Hindlimb muscle (tissue), 1 donor: ENCODE measurements at regions not wholly inside any gene's neighbourhood (a gene's known extent, or its start where the extent isn't known, plus 50 kb on each side); places are given as distances from the start of the nearest gene placed in this dataset.
"Not testable (repeated sequence)": the region's sequence is repeated elsewhere in the genome, so short reads cannot be mapped to it uniquely, and the experiment has no call there.

Experiments
- DNase-seq: peaks from one replicate; pipeline ENCODE4 v3.0.0-alpha.2; 2013

DNA sequence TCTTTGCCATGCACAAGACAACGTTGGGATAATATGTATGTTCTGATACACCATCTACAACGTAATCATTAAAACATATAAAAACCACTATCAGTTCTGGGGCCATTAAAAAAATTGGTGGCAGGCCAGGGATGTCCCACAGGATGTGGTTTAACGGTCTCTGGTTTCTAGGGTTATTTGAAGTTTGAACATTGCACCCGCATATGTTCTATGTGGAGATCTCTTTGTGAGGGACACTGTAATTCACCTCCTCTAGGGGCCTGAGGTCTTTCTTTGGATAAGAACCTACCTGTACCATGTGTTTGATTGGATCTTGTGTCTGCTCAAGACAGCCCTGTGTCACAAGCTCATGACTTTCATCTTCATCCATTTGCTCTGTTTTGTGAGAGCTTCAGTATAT, 73.2 kb downstream of the GGTLC2 start:
- no peak for DNase-seq

DNA sequence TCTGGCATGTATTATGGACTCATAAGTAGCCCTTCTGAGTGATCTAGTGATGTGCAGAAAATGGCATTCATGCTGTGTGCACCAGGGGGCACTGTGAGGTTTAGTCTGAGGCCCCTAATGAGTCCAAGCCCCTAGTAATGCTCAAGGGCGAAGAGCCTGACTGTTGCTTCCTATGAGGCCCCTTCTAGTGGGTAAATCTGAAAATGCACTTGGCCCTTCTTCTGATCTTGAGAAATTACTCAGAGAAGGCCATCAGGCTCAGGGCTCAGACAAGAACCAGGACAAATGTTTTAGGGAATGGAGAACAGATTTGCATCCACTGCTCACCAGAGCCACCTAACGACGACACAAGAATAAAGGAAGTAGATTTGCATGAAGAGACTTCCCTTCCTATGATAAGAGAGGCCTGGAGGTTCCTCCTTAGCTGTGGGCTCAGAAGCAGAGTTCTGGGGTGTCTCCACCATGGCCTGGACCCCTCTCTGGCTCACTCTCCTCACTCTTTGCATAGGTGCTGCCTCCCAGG, 75.8 kb downstream of the GGTLC2 start:
- peak; percentile 20 for DNase-seq

DNA sequence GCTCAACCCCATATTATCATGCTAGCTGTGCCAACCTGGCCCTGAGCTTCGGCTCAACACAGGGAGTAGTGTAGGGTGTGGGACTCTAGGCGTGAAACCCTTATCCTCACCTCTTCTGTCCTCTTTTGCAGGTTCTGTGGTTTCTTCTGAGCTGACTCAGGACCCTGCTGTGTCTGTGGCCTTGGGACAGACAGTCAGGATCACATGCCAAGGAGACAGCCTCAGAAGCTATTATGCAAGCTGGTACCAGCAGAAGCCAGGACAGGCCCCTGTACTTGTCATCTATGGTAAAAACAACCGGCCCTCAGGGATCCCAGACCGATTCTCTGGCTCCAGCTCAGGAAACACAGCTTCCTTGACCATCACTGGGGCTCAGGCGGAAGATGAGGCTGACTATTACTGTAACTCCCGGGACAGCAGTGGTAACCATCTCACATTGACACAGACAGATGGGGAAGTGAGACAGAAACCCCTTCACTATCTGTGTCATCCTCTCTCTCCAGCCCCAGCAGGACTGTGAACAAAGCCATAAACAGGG, 76.4 kb downstream of the GGTLC2 start:
- no peak for DNase-seq

DNA sequence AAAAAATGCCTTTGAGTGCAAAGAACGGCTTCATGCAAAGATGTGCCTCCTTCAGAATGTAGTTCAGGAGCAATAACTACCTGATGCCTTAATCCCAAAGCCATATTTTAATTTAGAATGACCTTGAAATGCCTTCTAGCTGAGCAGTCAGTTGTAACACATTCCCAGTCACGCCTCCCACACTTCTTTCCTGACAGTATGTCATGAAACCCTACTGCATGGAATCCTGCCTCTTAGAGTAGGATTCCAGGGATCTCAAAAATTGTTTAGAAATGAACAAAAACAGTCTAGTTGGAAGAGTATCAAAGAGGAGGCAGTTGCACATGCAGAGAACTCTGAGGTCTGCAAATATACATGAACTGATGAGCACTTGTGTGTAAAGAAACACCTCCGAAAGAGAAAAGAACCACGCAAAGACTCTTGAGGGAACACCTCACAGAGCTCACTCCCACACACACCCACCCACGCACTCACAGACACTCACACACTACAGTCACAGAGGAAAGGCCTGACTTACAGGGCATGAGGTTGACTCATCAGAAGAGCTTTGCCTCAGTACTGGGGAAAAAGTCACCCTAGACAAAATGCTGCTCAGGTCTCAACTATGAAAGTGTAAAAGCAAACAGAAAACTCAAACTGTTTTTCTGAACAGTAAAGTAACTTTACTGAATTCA, 77.4 kb downstream of the GGTLC2 start:
- no peak for DNase-seq

DNA sequence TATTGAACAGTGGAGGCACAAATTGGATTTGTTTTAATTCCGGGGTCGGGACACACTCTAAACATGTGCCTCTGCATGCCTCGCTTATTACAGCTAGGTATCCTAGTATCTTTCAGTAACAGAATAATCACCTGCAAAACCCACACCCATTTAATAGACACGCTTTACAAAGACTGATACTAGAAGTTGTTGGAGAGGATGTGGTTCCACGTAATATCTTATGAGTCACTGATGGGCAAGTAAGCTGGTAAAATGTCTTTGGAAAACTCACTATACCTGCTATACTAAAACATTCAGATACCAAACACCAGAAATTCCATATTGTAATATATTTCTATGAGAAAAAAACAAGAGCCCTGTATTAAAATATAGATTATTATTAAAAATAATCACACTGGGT, 84.0 kb downstream of the GGTLC2 start:
- DNase-seq, result no peak

DNA sequence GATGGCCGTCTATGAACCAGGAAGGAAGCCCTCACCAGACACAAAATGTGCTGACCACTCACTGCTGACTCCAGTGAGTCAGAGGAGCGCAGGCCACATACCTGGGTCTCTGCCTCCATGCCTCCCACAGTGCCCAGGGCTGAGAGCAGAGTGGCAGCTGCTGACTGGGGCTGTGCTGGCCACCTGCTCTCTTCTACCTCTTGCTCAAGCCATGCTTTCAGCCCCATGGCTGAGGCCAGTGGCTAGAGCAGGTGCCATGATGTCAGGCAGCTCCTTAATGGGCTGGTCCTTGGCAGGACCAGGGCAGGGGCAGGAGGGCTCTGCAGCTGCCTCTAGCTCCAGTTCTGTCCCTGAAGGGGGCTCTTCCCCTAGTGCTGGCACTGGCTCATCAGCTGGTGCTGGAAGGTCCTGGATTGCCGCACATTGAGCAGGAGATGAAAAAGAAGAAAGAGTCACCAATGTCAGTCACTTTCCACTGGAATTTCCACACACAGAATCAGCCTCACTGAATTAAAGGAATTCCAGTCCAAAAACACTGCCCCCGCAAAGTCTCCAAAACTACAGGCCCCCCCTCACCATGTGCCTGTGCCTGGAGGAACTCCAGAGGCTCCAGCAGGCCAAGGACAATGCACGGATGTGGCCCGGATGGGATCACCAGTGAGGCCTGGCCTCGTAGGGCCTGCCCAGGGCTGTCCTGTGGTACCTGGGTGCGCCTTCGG, 86.4 kb downstream of the GGTLC2 start:
- no peak for DNase-seq

DNA sequence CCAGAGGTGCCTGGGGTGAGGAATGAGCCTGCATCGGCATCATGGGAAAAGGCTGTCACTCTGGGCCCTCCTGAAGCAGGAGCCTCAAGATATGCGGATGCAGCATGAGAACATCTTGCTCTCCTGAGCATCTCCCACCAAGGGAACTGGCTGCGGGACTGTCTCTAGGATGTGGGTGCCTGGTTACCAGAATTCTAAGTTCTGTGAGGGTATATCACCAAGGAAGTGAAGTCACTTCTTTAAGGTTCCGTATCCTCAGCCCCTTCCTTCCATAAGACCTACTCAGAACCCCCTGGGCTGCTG, 86.9 kb downstream of the GGTLC2 start:
- DNase-seq, result no peak

DNA sequence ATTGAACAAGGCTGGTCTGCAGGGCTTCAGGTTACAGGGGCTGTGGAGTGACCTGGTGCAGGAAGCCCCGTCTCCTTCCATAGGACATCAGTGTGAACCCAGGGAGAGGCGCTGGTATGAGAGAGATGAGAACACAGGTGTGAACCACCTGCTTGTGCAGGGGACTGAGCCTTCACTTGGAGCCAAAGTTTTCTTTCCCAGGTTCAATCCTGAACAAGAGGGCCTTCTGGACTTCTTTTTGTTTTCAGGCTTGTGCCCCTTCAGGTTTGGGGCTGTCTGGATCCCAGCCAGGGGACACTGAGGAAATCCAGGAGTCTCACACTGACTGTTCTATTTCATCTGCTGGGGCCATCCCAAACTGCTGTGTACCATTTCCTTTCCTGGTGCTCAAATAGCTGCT, 88.6 kb downstream of the GGTLC2 start:
- not testable (repeated sequence) for DNase-seq

DNA sequence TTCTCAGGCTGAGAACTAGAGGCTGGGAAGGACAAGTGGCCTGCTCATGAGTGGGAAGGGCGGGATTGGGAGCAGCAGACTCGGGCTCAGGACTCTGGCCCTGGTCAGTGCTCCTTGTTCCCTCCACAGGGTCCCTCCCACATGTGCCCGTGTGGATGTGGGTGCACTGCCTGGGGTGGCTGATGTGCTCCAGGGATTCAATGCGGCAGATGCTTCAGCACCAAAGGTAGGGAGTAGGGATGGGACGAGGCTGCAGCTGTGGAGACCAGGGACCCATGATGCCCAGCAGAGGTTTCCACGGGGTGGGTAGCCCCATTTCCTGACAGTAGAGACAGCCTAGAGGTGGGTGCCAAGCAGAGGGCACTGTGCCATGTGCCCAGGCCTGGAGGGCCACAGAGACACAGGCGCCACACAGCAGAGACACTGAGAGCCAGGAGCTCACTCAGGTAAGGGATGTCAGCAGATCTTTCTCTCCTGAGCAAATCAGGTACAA, 89.5 kb downstream of the GGTLC2 start:
- DNase-seq, result no peak

DNA sequence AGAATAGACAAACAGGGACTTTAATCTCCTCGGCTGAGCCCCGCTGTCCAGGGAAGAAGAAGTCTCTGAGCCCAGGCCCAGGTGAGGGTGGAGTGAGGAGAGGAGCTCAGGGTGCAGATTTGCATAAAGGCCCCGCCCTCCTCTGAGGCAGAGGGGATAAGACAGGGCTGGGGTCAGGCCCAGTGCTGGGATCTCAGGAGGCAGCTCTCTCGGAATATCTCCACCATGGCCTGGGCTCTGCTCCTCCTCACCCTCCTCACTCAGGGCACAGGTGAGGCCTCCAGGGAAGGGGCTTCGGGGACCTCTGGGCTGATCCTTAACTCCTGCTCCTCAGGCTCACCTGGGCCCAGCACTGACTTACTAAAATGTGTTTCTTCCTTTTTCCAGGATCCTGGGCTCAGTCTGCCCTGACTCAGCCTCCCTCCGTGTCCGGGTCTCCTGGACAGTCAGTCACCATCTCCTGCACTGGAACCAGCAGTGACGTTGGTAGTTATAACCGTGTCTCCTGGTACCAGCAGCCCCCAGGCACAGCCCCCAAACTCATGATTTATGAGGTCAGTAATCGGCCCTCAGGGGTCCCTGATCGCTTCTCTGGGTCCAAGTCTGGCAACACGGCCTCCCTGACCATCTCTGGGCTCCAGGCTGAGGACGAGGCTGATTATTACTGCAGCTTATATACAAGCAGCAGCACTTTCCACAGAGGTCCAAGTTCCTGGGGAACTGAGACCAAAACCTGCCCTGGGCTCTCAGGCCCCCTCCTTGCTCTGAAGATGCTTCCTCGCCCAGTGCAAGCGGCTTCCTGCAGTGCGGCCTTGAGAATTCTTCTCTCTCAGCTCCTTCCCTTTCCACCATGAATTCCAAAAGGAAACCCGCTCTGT, 90.2 kb downstream of the GGTLC2 start:
- DNase-seq, result not testable (repeated sequence)

DNA sequence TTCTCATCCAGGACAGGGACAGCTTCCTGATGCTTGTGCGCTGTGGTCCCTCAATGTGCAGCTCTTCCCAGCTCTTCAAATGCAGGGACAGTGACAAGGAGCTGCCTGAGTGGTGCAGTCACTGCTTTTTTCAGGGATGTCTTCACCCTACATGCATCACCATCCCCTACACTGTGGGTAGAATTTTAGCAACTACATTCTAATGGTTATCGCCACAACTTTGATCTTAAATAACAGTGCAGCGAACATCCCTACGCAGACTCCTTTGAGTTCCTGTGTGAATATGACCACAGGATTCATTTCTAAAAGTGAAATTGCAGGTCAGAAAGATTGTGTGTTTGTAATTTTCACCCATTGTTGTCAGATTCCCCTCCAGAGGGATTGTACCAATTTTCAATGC, 90.9 kb downstream of the GGTLC2 start:
- DNase-seq, result not testable (repeated sequence)

DNA sequence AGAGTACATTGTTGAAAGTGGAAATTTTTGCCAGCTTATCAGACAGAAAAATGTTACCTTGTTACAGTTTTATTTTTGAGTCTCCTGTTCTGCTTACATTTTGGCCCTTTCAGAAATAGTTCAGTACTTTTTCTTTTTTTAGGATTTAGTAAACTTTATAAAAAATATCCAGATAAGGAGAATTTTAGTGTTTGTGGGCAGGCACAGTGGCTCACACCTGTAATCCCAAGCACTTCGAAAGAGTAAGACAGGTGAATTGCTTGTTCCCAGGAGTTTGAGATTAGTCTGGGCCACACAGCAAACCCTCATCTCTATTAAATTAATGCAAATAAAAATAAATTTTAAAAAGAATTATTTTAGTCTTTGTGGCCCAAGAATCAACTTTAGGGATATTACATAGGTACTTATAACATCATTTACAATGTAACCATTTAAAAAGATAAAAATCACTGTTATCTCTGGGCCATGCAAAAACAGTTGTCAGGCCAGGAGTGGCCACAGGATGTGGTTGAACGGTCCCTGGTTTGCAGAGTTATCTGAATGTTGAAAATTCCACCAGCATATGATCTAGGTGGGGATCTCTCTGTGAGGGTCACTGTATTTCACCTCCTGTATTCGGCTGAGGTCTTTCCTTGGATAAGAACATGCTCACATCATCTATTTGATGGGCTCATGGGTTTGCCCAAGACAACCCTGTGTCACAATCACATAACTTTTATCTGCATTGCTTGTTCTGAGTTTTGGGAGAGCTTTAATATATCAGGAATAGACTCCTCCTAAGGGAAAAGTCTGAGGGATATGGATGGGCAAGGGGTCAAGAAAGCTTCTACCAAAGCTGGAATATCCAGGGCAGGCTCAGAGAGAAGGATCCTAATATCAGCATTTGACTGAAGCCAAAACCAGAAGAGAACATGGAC, 91.5 kb downstream of the GGTLC2 start:
- DNase-seq, result no peak

DNA sequence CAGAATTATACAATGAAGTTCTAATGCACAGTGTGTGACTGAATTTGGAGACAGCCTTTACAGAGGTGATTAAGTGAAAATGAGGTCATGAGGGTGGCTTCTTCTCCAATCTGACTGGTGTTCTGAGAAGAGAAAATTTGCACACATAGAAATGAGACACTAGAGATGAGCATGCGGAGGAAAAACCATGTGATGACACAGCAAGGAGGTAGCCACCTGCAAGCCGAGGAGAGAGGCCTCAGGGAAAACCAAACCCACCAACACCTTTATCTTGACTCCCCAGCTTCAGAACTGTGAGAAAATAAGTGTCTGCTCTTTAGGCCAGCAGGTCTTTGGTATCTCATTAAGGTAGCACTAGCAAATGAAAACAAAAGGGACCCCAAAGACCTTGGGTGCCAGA, 93.2 kb downstream of the GGTLC2 start:
- no peak for DNase-seq

DNA sequence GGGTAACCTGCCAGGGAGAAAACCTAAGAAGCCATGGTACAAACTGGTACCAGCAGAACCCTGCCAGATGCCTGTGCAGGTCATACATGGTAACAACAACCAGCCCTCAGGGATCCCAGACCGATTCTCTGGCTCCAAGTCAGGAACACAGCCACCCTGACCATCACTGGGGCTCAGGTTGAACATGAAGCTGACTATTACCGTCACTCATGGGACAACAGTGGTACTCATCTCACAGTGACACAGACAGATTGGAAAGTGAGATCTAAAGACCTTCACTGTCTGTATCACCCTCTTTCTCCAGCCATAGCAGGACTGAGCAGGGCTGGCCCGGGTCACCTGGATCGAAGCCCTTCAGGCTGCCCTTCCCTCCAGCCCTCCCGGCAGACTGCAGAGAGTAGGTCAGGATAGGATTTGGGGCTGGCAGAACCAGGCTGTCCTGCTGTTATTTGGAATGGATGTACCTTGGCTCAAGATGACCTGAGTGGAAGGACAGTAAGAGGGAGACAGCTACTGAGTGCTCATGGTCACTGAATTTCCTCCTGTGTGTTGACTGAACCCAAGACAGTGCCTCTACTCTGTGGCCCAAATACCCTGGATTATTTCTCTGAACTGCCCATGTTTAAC, 94.7 kb downstream of the GGTLC2 start:
- DNase-seq, result no peak

DNA sequence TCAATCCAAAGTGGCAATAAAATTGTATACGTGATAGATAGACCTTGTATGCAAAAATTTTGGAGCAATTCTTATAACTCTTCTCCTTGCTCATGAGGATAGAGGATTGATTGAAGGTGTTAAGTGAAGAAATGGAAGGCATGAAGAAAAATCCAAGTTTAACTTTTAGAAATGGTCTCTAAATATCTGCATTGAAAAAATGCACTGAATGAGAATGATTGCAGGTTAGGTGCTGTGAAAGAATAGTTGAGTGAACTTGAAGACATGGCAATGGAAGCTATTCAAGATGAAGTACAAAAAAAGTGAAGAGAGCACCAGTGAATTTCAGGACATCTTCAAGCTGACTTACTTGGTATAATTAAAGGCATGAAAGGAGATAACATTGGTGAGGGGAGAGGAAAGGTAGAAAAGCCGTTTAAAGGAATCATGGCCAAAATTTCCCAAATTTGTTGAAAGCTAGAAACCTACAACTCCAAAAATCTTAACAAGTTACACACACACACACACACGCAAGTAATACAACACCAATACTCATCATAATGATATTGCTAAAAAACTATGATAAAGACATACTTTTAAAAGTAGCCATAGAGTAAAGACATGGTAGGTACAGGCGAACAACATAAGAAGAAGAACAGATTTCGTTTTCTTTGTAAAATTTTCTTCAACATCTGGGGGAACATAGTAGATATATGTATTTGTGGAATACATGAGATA, 96.3 kb downstream of the GGTLC2 start:
- no peak for DNase-seq

DNA sequence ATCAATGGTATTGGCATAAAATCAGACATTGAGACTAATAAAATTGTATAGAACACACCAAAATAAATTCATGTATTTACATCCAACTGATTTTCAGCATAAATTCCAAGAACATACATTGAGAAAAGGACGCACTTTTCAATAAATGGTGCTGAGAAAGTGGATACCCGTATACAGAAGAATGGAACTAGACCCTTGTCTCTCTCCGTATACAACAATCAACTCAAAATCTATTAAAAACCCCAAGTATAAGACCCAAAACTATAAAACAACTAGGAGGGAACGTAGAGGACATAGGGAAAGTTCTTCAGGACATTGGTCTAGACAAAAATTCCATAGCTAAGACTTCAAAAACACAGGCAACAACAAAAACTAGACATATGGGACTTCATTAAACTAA, 97.4 kb downstream of the GGTLC2 start:
- no peak for DNase-seq

DNA sequence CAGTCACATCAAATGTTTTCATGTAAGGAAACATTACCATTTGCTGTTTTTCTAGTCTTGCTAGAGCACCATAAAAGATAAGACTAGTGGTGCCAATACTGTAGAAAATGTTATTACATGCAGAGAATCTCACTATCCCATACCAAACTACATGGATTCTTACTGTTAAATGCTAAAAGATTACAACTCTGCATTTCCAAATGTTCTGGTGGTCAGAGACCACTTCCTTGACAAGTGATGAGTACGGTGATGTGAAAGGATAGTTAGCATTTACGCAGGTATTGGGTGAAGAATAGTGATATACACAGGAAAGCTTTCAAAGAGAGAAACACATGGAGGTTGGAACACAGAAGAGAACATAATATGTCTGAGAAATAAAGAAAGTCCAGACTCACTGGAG, 98.2 kb downstream of the GGTLC2 start:
- DNase-seq, result no peak

DNA sequence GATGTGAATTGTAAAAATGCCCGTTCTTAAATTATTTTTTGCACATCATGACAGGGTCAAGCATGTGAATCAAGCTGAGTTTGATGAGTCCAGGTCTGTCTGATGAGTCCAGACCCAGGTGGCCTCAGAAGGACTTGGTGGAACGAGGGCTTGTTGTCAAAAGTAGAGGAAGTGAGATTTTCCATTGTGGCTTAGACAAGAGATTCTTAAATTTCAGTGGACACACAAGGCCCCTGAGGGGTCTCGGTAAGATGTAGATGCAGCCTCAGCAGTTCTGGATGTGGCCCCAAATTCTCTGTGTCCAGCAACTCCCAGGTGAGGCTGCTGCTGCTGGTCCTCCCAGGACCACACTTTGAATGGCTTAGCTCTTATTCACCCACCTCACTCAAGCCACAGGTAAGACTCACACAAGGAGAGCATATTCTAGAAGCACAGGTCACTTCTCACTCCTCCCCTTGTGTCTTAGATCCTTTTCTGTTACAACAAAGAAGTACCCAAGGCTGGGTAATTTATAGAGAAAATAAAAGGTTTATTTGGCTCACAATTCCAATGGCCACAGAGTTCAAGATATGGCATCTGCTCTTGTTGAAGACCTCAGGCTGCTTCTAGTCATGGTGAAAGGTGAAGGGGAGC, 98.8 kb downstream of the GGTLC2 start:
- DNase-seq, result no peak

DNA sequence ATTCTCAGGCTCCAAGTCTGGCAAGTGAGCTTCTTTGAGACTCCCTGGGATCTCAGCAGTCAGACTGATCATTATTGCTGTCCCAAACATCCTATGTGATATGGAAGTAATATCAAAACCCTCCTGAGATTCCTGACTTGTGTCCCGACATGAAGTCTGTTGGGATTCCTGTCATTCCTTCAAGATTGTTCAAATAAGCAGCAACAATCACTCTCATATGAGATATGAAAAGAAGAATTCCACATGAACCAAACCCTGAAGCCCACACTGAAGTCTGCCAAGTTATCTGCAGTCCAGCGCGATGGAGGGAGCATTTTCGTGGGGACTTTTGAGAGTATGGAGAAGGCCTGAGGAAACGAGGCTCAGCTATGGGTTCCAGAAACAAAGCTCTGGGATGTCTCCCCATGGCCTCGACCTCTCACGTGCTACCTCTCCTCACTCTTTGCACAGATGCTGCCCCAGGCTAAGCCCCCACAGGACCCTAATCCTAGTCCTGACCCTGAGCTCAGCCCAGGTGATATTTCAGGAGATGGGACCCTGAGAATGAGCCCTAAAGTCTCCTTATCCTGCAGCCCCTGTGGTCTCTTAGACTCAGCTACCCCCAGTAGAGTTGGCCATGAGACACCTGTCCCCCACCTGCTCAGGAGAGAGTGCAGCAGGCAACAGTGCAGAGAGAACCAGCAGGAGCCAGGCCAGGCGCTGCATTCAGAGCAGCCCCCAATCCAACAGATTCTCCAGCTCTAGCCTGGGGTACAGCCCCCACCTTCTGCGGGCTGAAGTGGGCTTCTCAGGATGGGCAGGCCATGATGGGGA, 100.2 kb downstream of the GGTLC2 start:
- no peak for DNase-seq
